ENCODE measurements at regions not wholly inside any gene's neighbourhood (a gene's known extent, or its start where the extent isn't known, plus 50 kb on each side); places are given as distances from the start of the nearest gene placed in this dataset.

DNA sequence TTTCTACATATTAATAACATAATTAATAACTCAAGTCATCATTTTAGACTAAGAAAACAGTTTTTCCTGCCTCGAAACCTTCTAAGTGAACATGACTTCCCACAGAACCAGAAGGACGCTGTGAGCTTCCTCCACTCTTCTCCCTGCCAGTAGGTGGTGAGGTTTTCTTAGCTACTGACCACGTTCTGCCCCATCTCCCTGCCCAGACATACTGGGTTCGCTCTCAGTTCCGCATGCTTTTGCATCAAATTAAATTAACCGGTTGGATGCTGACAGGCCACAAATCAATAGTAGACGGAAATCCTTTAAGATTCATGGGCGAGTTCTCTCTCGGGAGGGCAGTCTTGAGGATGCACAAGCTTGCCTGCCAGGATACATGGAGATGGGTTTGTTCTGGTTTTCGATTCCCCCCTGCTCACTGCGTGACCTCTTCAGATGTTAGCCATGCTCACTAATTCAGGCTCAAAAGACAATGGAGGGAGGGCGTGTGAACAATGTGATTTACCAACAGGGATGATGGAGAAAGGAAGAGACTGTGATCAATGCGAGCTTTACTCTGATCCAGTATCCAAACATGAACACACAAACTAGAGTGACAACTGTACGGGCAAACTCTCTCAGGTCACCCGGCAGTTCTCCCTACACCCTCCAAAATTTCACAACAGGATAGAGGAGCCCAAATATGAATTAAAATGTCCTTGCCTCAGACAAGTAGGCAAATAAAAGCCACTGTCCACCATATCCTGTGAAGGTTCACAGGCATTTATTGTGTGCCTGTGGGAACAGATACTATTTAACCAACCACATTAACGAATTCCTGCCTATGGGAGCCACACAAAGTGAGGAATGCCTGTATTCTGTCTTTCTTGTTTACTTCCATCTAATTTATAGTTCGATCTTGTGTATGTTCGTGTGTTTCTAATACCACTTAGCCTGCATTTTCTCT, 375.7 kb downstream of the EIPR1 start:
- no peaks in the 10 kb centered on the region for H3K36me3 ChIP-seq (ENCODE audit: control insufficient read depth, insufficient read depth, low read length)
- no peak for DNase-seq (ENCODE audit: low read depth)
- H3K4me3 ChIP-seq (ENCODE audit: low read depth, low read length), result no peak overlapping the region
- TF ChIP-seq, protein P1, sequence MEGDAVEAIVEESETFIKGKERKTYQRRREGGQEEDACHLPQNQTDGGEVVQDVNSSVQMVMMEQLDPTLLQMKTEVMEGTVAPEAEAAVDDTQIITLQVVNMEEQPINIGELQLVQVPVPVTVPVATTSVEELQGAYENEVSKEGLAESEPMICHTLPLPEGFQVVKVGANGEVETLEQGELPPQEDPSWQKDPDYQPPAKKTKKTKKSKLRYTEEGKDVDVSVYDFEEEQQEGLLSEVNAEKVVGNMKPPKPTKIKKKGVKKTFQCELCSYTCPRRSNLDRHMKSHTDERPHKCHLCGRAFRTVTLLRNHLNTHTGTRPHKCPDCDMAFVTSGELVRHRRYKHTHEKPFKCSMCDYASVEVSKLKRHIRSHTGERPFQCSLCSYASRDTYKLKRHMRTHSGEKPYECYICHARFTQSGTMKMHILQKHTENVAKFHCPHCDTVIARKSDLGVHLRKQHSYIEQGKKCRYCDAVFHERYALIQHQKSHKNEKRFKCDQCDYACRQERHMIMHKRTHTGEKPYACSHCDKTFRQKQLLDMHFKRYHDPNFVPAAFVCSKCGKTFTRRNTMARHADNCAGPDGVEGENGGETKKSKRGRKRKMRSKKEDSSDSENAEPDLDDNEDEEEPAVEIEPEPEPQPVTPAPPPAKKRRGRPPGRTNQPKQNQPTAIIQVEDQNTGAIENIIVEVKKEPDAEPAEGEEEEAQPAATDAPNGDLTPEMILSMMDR (IDR thresholded peaks at IDR 0.05; ENCODE audit: insufficient read depth, low read length, poor library complexity, severe bottlenecking), result peak; percentile 50
- H3K27me3 ChIP-seq (ENCODE audit: control insufficient read depth, insufficient read depth, low read length), result no peaks in the 10 kb centered on the region

DNA sequence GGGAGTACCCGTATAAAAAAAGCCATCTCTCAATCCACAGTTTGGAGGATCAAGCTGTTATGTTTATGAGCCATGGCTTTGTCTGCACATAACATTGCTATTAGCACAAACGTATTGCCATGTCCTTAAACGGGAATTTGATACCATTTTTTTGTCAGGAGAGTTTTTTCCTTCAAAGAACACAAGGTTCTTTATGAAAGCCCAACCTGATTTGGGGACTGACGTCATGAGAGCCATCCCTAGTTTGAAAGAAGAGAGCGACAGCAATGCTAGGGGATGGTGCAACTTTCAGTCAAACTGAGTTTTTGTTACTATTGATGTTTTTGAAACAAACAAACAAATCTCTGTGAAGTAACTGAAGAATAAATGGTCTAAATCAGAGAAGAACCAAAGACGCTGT, 376.6 kb downstream of the EIPR1 start:
- H3K36me3 ChIP-seq (ENCODE audit: control insufficient read depth, insufficient read depth, low read length), result no peaks in the 10 kb centered on the region
- TF ChIP-seq, protein P1 (IDR thresholded peaks at IDR 0.05; ENCODE audit: insufficient read depth, low read length, poor library complexity, severe bottlenecking), result no peak
- no peaks in the 10 kb centered on the region for H3K27me3 ChIP-seq (ENCODE audit: control insufficient read depth, insufficient read depth, low read length)
- DNase-seq (ENCODE audit: low read depth), result no peak
- no peak overlapping the region for H3K4me3 ChIP-seq (ENCODE audit: low read depth, low read length)

DNA sequence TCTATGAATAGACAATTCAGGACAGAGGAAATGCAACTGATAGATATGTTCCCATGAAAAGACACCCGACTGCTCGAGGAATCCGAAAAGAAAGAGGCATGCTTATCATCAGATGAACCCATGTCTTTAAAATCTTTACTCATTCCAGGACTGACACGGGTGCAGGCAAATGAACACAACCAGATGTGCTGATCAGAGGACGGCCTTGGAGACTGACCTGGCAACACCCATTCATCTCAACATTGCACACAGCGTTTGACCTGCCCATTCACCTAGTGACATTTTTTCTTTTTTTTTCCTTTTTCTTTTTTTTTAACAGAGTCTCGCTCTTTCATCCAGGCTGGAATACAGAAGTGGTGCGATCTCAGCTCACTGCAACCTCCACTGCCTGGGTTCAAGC, 377.5 kb downstream of the EIPR1 start:
- Histone ChIP-seq H3K4me3 (ENCODE audit: low read depth, low read length) (no peak overlapping the region), H3K27me3 (ENCODE audit: control insufficient read depth, insufficient read depth, low read length) (no peaks in the 10 kb centered on the region), H3K36me3 (ENCODE audit: control insufficient read depth, insufficient read depth, low read length) (no peaks in the 10 kb centered on the region)
- DNase-seq (ENCODE audit: low read depth), result no peak
- TF ChIP-seq, protein P1 (IDR thresholded peaks at IDR 0.05; ENCODE audit: insufficient read depth, low read length, poor library complexity, severe bottlenecking), result no peak

DNA sequence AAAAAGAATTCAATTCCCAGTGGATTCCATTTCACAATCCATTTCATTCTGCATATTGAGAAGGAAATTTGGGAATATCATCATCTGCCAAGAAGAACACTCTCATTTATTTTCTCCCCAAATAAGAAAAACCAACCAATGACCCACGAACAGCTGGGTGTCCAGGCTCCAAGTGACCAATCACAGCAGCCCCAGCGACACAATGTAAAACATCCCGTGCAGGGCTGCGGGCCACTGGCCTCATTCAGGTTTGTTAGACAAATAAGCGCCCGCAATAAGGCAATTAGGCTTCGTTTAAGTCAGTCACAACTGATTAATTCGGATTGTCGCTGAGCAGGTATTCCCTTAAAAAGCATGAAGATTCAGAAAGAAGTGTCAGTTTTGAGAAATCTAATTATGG, 378.6 kb downstream of the EIPR1 start:
- Histone ChIP-seq H3K27me3 (ENCODE audit: control insufficient read depth, insufficient read depth, low read length) (no peaks in the 10 kb centered on the region), H3K4me3 (ENCODE audit: low read depth, low read length) (no peak overlapping the region), H3K36me3 (ENCODE audit: control insufficient read depth, insufficient read depth, low read length) (no peaks in the 10 kb centered on the region)
- TF ChIP-seq, protein P1 (IDR thresholded peaks at IDR 0.05; ENCODE audit: insufficient read depth, low read length, poor library complexity, severe bottlenecking), result no peak
- DNase-seq (ENCODE audit: low read depth), result no peak

DNA sequence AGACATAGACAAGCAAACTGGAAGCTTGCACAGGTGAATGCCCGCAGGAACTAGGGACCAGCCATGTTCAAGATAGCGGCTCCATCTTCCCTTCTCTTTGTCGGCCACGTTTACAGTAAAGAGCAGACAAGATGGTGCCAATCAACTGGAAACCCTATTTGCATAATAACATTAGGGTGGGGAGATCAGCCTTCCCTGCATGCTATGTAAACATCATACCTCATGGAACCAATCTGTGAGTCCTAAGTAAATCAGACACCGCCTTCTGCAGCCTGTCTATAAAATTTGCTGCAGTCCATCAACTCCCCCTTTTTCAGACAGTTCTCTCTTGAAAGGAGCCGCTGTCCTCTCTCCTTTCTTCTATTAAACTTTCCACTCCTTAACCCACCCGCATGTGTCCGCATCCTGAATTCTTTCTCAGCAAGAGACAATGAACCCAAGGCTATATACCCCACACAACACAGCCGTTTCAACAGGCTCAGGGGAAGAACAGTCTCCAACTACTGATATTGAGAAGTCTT, 384.4 kb downstream of the EIPR1 start:
- Histone ChIP-seq H3K27me3 (ENCODE audit: control insufficient read depth, insufficient read depth, low read length) (no peaks in the 10 kb centered on the region), H3K36me3 (ENCODE audit: control insufficient read depth, insufficient read depth, low read length) (no peaks in the 10 kb centered on the region), H3K4me3 (ENCODE audit: low read depth, low read length) (no peak overlapping the region)
- TF ChIP-seq, protein P1 (IDR thresholded peaks at IDR 0.05; ENCODE audit: insufficient read depth, low read length, poor library complexity, severe bottlenecking), result no peak
- no peak for DNase-seq (ENCODE audit: low read depth)

All from kidney epithelial cell (primary cell).